ENCODE measurements at regions not wholly inside any gene's neighbourhood (a gene's known extent, or its start where the extent isn't known, plus 50 kb on each side); places are given as distances from the start of the nearest gene placed in this dataset.
"Not testable (repeated sequence)": the region's sequence is repeated elsewhere in the genome, so short reads cannot be mapped to it uniquely, and the experiment has no call there.

GRCh38 chr3:15903759-15904720, 106.3 kb upstream of the ANKRD28 start:
- no peak for DNase-seq (ENCODE audit: low read depth)

- DNase-seq (ENCODE audit: low read depth) = no peak
These were observed 107.3 kb upstream of the ANKRD28 start for GRCh38 chr3:15905041-15905440.

DNA sequence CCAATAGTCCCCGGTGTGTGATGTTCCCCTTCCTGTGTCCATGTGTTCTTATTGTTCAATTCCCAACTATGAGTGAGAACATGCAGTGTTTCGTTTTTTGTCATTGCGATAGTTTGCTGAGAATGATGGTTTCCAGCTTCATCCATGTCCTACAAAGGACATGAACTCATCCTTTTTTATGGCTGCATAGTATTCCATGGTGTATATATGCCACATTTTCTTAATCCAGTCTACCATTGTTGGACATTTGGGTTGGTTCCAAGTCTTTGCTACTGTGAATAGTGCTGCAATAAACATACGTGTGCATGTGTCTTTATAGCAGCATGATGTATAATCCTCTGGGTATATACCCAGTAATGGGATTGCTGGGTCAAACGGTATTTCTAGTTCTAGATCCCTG, 109.6 kb upstream of the ANKRD28 start:
- not testable (repeated sequence) for DNase-seq (ENCODE audit: low read depth)

- DNase-seq (ENCODE audit: low read depth) = no peak
These were observed 121.2 kb upstream of the ANKRD28 start for GRCh38 chr3:15918988-15919387.

- DNase-seq (ENCODE audit: low read depth) = no peak
These were observed 122.2 kb upstream of the ANKRD28 start for GRCh38 chr3:15919971-15920370.

- DNase-seq (ENCODE audit: low read depth) = no peak
These were observed 126.0 kb upstream of the ANKRD28 start for GRCh38 chr3:15923640-15924405.

- DNase-seq (ENCODE audit: low read depth) = no peak
These were observed 127.1 kb upstream of the ANKRD28 start for GRCh38 chr3:15924914-15925313.

DNA sequence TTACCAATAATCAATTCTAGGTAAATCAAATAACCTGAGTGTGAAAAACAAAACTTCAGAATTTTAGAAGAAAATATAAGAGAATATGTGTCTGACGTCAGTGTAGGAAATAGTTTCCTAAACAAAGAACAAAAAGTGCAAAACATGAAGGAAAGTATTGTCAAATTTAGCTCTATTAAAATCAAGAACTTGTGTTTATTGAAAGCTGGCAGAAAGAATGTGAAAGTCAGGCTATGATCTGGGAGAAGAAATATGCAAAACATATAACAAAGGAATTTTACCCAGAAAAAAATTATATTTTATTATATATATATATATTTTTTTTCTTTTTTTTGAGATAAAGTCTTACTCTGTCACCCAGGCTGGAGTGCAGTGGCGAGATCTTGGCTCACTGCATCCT, 129.1 kb upstream of the ANKRD28 start:
- no peak for DNase-seq (ENCODE audit: low read depth)

- DNase-seq (ENCODE audit: low read depth) = no peak
These were observed 130.2 kb upstream of the ANKRD28 start for GRCh38 chr3:15927969-15928368.

- no peak for DNase-seq (ENCODE audit: low read depth)
These were observed 132.3 kb upstream of the ANKRD28 start for GRCh38 chr3:15929944-15930571.

- DNase-seq (ENCODE audit: low read depth) = no peak
These were observed 134.8 kb upstream of the ANKRD28 start for GRCh38 chr3:15932348-15933300.

GRCh38 chr3:15933439-15934139, 135.8 kb upstream of the ANKRD28 start:
- no peak for DNase-seq (ENCODE audit: low read depth)

GRCh38 chr3:15934389-15935195, 136.8 kb upstream of the ANKRD28 start:
- no peak for DNase-seq (ENCODE audit: low read depth)

GRCh38 chr3:15936312-15936711, 138.5 kb upstream of the ANKRD28 start:
- no peak for DNase-seq (ENCODE audit: low read depth)

- no peak for DNase-seq (ENCODE audit: low read depth)
These were observed 142.9 kb upstream of the ANKRD28 start for GRCh38 chr3:15940641-15941040.

- DNase-seq (ENCODE audit: low read depth) = not testable (repeated sequence)
These were observed 143.7 kb upstream of the ANKRD28 start for GRCh38 chr3:15941457-15941856.

- DNase-seq (ENCODE audit: low read depth) = no peak
These were observed 144.2 kb upstream of the ANKRD28 start for GRCh38 chr3:15941958-15942357.

- DNase-seq (ENCODE audit: low read depth) = no peak
These were observed 144.7 kb upstream of the ANKRD28 start for GRCh38 chr3:15942462-15942861.

DNA sequence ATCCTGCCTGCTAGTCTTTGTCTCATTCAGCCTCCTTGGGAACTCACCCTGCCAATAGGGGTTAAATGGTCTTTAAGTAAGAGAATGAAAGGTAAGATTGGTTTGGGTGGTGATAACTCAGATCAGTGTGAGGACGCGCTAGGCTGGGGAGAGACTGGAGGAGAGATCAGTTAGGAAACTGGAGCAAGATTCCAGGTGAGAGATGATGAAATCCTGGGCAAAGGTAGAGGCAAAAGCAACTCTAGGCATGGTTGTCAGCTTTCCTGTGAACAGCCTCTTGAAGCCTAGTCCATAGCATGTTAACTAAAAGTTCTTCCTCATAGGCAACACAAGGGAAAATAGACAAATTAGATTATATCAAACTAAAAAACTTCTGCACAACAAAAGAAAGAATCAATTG, 145.2 kb upstream of the ANKRD28 start:
- no peak for DNase-seq (ENCODE audit: low read depth)

GRCh38 chr3:15948388-15948787, 150.6 kb upstream of the ANKRD28 start:
- DNase-seq (ENCODE audit: low read depth) = no peak
